CD4-positive, CD25-positive, alpha-beta regulatory T cell (primary cell): ENCODE measurements at regions not wholly inside any gene's neighbourhood (a gene's known extent, or its start where the extent isn't known, plus 50 kb on each side); places are given as distances from the start of the nearest gene placed in this dataset.

Source experiments
- ATAC-seq, 2 donors: fragments of 150-1000 bp; cut with Tn5 transposase; one replicate each; pipeline ENCODE4 v1.10.0; 2021; ENCODE audit warnings: low read depth in 2 of 2, moderate number of reproducible peaks in 2 of 2, moderate library complexity in 1 of 2
- DNase-seq, 3 donors: peaks; one replicate each; pipeline versions ENCODE4 v3.0.0 to v3.0.0-alpha.2; 2012 to 2022; ENCODE audit warnings: mixed read lengths in 1 of 3
- H3K27ac ChIP-seq: one replicate; pipeline ENCODE4 v1.7.0; 2013; ENCODE audit warnings: mild to moderate bottlenecking, low read length; ENCODE audit not compliant: insufficient read depth, poor library complexity, severe bottlenecking
- H3K27me3 ChIP-seq: one replicate; pipeline ENCODE4 v1.7.0; 2013; ENCODE audit warnings: low read length; ENCODE audit not compliant: control insufficient read depth, insufficient read depth
- H3K36me3 ChIP-seq: one replicate; pipeline ENCODE4 v1.7.0; 2013; ENCODE audit warnings: mild to moderate bottlenecking, low read length, moderate library complexity; ENCODE audit not compliant: control insufficient read depth, insufficient read depth
- H3K4me1 ChIP-seq: 2 replicates; pipeline ENCODE4 v1.7.0; 2013; ENCODE audit warnings: mild to moderate bottlenecking, low read length; ENCODE audit not compliant: insufficient read depth, control insufficient read depth, poor library complexity, severe bottlenecking
- H3K4me3 ChIP-seq: one replicate; pipeline ENCODE4 v1.7.0; 2013; ENCODE audit warnings: low read depth, mild to moderate bottlenecking, low read length, moderate library complexity
- H3K9me3 ChIP-seq, 2 experiments: 1 replicate in 1 of 2; 2 replicates in 1 of 2; pipeline ENCODE4 v1.7.0; 2013; ENCODE audit warnings: low read length in 2 of 2, mild to moderate bottlenecking in 1 of 2, moderate library complexity in 1 of 2; ENCODE audit not compliant: control insufficient read depth in 2 of 2
- H3K27ac Mint-ChIP-seq, 3 donors: one replicate each; pipeline ENCODE4 v1.8.0; 2020 to 2022; ENCODE audit warnings: mild to moderate bottlenecking in 3 of 3, mixed read lengths in 3 of 3, moderate library complexity in 2 of 3
- H3K27me3 Mint-ChIP-seq: one replicate; pipeline ENCODE4 v1.8.0; 2022; ENCODE audit warnings: mild to moderate bottlenecking, mixed read lengths
- H3K36me3 Mint-ChIP-seq: one replicate; pipeline ENCODE4 v1.8.0; 2020; ENCODE audit warnings: mixed read lengths
- H3K4me1 Mint-ChIP-seq, 4 donors: one replicate each; pipeline ENCODE4 v1.8.0; 2020 to 2022; ENCODE audit warnings: mixed read lengths in 4 of 4, mild to moderate bottlenecking in 1 of 4
- H3K4me3 Mint-ChIP-seq, 4 donors: one replicate each; pipeline ENCODE4 v1.8.0; 2020 to 2022; ENCODE audit warnings: mild to moderate bottlenecking in 4 of 4, mixed read lengths in 4 of 4, moderate library complexity in 3 of 4
- H3K9me3 Mint-ChIP-seq, 7 donors: one replicate each; pipeline ENCODE4 v1.8.0; 2020 to 2022; ENCODE audit warnings: mixed read lengths in 7 of 7, mild to moderate bottlenecking in 3 of 7, moderate library complexity in 2 of 7

DNA sequence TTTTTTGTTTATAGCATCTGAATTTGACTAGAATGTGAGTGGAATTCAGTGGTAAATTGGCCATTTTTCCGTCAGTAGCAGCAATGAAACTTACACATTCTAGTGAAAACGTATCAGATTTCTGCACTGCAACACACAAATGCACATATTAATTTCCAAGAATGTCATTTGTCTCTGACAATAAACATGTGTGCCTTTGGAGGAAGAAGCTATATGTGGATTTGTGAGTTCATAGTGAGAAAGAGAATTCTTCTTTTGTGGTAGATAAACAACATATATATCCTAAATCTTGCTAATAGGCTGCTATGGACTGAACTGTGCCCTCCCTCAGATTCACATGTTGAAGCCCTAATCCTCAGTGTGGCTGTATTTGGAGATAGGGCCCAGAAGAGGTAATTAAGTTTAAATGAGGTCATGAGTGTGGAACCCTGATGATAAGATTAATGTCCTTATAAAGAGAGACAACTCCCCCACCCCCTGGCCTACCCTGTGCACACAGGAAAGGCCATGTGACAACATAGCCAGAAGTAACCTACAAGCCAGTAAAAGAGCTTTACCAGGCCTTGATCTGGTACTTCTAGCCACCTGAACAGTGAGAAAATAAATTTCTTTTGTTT lies 200.2 kb upstream of the EYA4 start:
- H3K4me3 ChIP-seq, result no peak overlapping the region
- H3K4me1 ChIP-seq, result no peaks in the 10 kb centered on the region
- no peaks in the 10 kb centered on the region for H3K4me1 Mint-ChIP-seq
- H3K4me3 Mint-ChIP-seq, result no peak overlapping the region
- no peaks in the 10 kb centered on the region for H3K36me3 ChIP-seq
- no peak overlapping the region for H3K27ac ChIP-seq
- no peaks in the 10 kb centered on the region for H3K27me3 Mint-ChIP-seq
- no peaks in the 10 kb centered on the region for H3K36me3 Mint-ChIP-seq
- no peaks in the 10 kb centered on the region for H3K27me3 ChIP-seq
- H3K9me3 ChIP-seq, result no peaks in the 10 kb centered on the region
- DNase-seq (no peak), ATAC-seq (no peak)
- H3K27ac Mint-ChIP-seq, result no peak overlapping the region
- no peaks in the 10 kb centered on the region for H3K9me3 Mint-ChIP-seq

GRCh38 chr6:133042550-133043120 lies 198.5 kb upstream of the EYA4 start:
- Mint-ChIP-seq H3K27ac (no peak overlapping the region), H3K9me3 (peaks cover 0 to 1% (median 0%) of the 10 kb centered on the region in 7 donors), H3K27me3 (no peaks in the 10 kb centered on the region), H3K36me3 (no peaks in the 10 kb centered on the region), H3K4me1 (no peaks in the 10 kb centered on the region), H3K4me3 (no peak overlapping the region)
- Histone ChIP-seq H3K4me3 (no peak overlapping the region), H3K9me3 (no peaks in the 10 kb centered on the region), H3K4me1 (no peaks in the 10 kb centered on the region), H3K27me3 (no peaks in the 10 kb centered on the region), H3K27ac (no peak overlapping the region), H3K36me3 (no peaks in the 10 kb centered on the region)
- DNase-seq (no peak), ATAC-seq (no peak)

DNA sequence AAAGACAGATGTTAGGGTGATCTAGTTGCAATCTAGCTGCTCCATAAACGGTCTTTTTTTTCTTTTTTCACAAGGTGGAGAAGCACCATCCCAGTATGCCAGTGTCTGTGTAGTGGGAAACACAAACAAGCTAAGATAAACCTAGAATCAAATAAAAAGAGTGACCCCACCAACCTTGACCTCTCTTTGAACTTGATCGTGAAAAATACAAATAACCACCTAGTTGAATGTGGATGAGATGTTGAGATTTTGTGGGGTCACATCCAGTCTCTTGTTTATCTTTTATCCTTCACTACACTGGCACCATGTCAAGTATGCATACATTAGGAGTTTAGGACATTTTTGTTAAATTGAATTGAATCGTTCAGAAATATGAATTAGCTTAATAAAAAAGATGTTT lies 194.6 kb upstream of the EYA4 start:
- no peaks in the 10 kb centered on the region for H3K36me3 ChIP-seq
- no peak for DNase-seq
- H3K9me3 Mint-ChIP-seq, result peaks cover 0 to 1% (median 0%) of the 10 kb centered on the region in 7 donors
- H3K27me3 Mint-ChIP-seq, result no peaks in the 10 kb centered on the region
- H3K4me1 Mint-ChIP-seq, result no peaks in the 10 kb centered on the region
- no peaks in the 10 kb centered on the region for H3K27me3 ChIP-seq
- H3K27ac ChIP-seq, result no peak overlapping the region
- no peak overlapping the region for H3K4me3 Mint-ChIP-seq
- H3K4me3 ChIP-seq, result no peak overlapping the region
- ATAC-seq, result no peak
- no peaks in the 10 kb centered on the region for H3K36me3 Mint-ChIP-seq
- H3K4me1 ChIP-seq, result no peaks in the 10 kb centered on the region
- H3K27ac Mint-ChIP-seq, result no peak overlapping the region
- no peaks in the 10 kb centered on the region for H3K9me3 ChIP-seq

DNA sequence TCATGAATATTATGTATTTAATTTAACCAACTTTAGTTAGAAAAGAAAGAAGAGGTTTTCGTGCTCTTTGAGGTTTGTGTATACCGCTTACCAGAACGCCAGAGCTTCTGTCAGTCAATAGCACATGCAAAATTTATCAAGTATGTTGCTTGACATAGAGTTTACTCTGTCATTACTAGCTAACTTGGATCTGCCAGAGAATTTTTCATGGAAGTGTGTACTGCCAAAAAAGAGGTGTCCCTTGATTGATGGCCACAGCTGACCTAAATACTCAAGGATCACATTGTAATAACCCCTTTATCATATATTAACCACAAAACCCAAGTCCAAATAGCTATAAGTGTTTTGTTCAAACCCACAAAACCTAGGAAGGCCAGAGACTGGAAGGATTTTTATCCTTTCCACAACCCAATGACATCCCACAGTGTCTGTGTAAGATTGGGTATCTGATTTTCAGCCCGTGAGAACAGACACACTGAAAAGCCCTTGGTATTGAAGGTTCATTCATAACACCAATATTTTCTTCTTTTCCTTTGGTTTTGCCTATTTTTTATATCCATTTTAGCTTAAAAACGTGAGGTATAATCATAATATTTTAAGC lies 194.0 kb upstream of the EYA4 start:
- H3K4me3 Mint-ChIP-seq, result no peak overlapping the region

DNA sequence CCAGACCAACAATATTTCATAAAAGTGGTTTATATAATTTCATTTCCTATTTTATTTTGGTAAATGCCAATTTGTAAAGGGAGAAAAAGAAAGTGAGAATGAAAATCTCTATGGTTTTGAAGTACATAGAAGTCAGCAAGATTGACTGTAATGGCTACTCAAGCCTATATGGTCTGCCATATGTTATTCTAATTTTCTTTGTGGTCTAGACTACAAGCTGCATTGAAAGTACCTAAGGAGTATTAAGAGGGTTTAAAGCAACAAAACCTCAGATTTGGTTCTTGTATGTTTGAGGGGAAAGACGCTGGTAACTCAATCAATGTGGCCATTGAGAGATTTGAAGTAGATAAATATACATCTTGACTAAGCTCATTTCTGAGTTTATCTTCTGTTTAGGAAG lies 193.5 kb upstream of the EYA4 start:
- H3K4me3 Mint-ChIP-seq, result no peak overlapping the region
- Histone ChIP-seq H3K36me3 (no peaks in the 10 kb centered on the region), H3K27ac (no peak overlapping the region), H3K4me3 (no peak overlapping the region), H3K9me3 (no peaks in the 10 kb centered on the region), H3K4me1 (no peaks in the 10 kb centered on the region), H3K27me3 (no peaks in the 10 kb centered on the region)
- no peak overlapping the region for H3K27ac Mint-ChIP-seq
- no peak for ATAC-seq
- H3K9me3 Mint-ChIP-seq, result peaks cover 0 to 1% (median 0%) of the 10 kb centered on the region in 7 donors
- DNase-seq, result no peak
- no peaks in the 10 kb centered on the region for H3K27me3 Mint-ChIP-seq
- H3K4me1 Mint-ChIP-seq, result no peaks in the 10 kb centered on the region
- no peaks in the 10 kb centered on the region for H3K36me3 Mint-ChIP-seq

More for the DNA sequence above, 194.0 kb upstream of the EYA4 start:
- DNase-seq, result no peak
- Histone ChIP-seq H3K36me3 (no peaks in the 10 kb centered on the region), H3K27me3 (no peaks in the 10 kb centered on the region), H3K4me1 (no peaks in the 10 kb centered on the region), H3K4me3 (no peak overlapping the region), H3K9me3 (no peaks in the 10 kb centered on the region), H3K27ac (no peak overlapping the region)
- Mint-ChIP-seq H3K27ac (no peak overlapping the region), H3K9me3 (peaks cover 0 to 1% (median 0%) of the 10 kb centered on the region in 7 donors), H3K4me1 (no peaks in the 10 kb centered on the region), H3K27me3 (no peaks in the 10 kb centered on the region), H3K36me3 (no peaks in the 10 kb centered on the region)
- no peak for ATAC-seq

GRCh38 chr6:133051240-133051639 lies 189.9 kb upstream of the EYA4 start:
- no peak for ATAC-seq
- H3K4me1 ChIP-seq, result no peaks in the 10 kb centered on the region
- no peaks in the 10 kb centered on the region for H3K36me3 ChIP-seq
- no peak for DNase-seq
- no peaks in the 10 kb centered on the region for H3K9me3 ChIP-seq
- H3K27ac ChIP-seq, result no peak overlapping the region
- no peak overlapping the region for H3K4me3 ChIP-seq
- Mint-ChIP-seq H3K27ac (no peak overlapping the region), H3K4me1 (no peaks in the 10 kb centered on the region), H3K9me3 (peaks cover 0 to 2% (median 0%) of the 10 kb centered on the region in 7 donors), H3K36me3 (no peaks in the 10 kb centered on the region), H3K27me3 (no peaks in the 10 kb centered on the region), H3K4me3 (no peak overlapping the region)
- no peaks in the 10 kb centered on the region for H3K27me3 ChIP-seq

- no peak overlapping the region for H3K4me3 Mint-ChIP-seq
- H3K27ac Mint-ChIP-seq, result no peak overlapping the region
- H3K4me1 ChIP-seq, result no peaks in the 10 kb centered on the region
- H3K4me3 ChIP-seq, result no peak overlapping the region
- no peaks in the 10 kb centered on the region for H3K9me3 ChIP-seq
- H3K27me3 Mint-ChIP-seq, result no peaks in the 10 kb centered on the region
- ATAC-seq (no peak), DNase-seq (no peak)
- H3K27me3 ChIP-seq, result no peaks in the 10 kb centered on the region
- no peaks in the 10 kb centered on the region for H3K4me1 Mint-ChIP-seq
- no peaks in the 10 kb centered on the region for H3K36me3 ChIP-seq
- no peak overlapping the region for H3K27ac ChIP-seq
- peaks cover 0 to 2% (median 0%) of the 10 kb centered on the region in 7 donors for H3K9me3 Mint-ChIP-seq
- no peaks in the 10 kb centered on the region for H3K36me3 Mint-ChIP-seq
These were observed 188.7 kb upstream of the EYA4 start for GRCh38 chr6:133052465-133052864.

- Mint-ChIP-seq H3K27ac (peak overlapping the region in 1 of 3 donors; percentile 12), H3K4me1 (no peaks in the 10 kb centered on the region), H3K27me3 (no peaks in the 10 kb centered on the region), H3K4me3 (no peak overlapping the region), H3K36me3 (no peaks in the 10 kb centered on the region), H3K9me3 (peaks cover 0 to 3% (median 0%) of the 10 kb centered on the region in 7 donors)
- no peak for ATAC-seq
- no peaks in the 10 kb centered on the region for H3K36me3 ChIP-seq
- no peak for DNase-seq
- no peaks in the 10 kb centered on the region for H3K4me1 ChIP-seq
- no peaks in the 10 kb centered on the region for H3K27me3 ChIP-seq
- H3K27ac ChIP-seq, result no peak overlapping the region
- no peak overlapping the region for H3K4me3 ChIP-seq
- H3K9me3 ChIP-seq, result no peaks in the 10 kb centered on the region
These were observed 185.7 kb upstream of the EYA4 start for GRCh38 chr6:133055441-133055966.
